WERI-Rb-1 (cell line): ENCODE measurements at regions not wholly inside any gene's neighbourhood (a gene's known extent, or its start where the extent isn't known, plus 50 kb on each side); places are given as distances from the start of the nearest gene placed in this dataset.

ENCODE experiments used
- DNase-seq: peaks from one replicate; pipeline ENCODE4 v3.0.0-alpha.2; 2020
- H3K27ac ChIP-seq: fragments of 250-450 bp; sonication (Bioruptor Pico); 2 replicates; pipeline ENCODE4 v1.5.1; 2020; ENCODE audit warnings: mild to moderate bottlenecking, moderate library complexity
- H3K27me3 ChIP-seq: fragments of 250-450 bp; sonication (Bioruptor Pico); 2 replicates; pipeline ENCODE4 v1.5.1; 2021; ENCODE audit warnings: mild to moderate bottlenecking, low read depth, moderate library complexity; ENCODE audit not compliant: insufficient read depth, severe bottlenecking
- H3K36me3 ChIP-seq: fragments of 250-450 bp; sonication (Bioruptor Pico); 2 replicates; pipeline ENCODE4 v1.5.1; 2020; ENCODE audit warnings: mild to moderate bottlenecking, moderate library complexity
- H3K4me3 ChIP-seq: 2 replicates; pipeline ENCODE4 v1.5.1; 2011; ENCODE audit warnings: low read depth, mild to moderate bottlenecking, control low read depth, low read length
- H3K9me3 ChIP-seq: fragments of 250-450 bp; sonication (Bioruptor Pico); 2 replicates; pipeline ENCODE4 v1.5.1; 2021; ENCODE audit warnings: mild to moderate bottlenecking, moderate library complexity; ENCODE audit not compliant: severe bottlenecking
- TF ChIP-seq, protein P1 (sequence below): IDR thresholded peaks from 2 replicates; pipeline ENCODE4 v1.5.1; 2011; ENCODE audit warnings: low read depth, mild to moderate bottlenecking, control low read depth, inconsistent platforms, low read length

DNA sequence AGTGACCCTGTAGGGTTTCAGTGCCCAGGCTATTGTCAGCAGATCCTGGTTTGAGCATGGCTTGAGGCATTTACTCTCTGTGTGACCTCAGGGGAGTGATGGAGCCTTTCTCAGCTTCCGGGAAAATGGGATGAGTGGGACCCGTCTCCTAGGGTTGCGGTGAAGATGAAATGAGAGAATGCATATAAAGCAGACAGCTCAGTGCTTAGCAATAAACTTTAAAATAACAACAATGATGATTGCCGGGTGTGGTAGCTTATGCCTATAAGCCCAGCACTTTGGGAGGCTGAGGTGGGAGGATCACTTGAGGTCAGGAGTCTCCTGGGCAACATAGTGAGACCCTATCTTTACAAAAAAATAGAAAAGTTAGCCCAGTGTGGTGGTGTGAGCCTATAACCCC lies 106.0 kb upstream of the MTHFD1L start:
- Histone ChIP-seq H3K27ac (no peak overlapping the region), H3K9me3 (no peaks in the 10 kb centered on the region), H3K27me3 (no peaks in the 10 kb centered on the region), H3K36me3 (no peaks in the 10 kb centered on the region), H3K4me3 (no peak overlapping the region)
- no peak for DNase-seq
- TF ChIP-seq, protein P1, sequence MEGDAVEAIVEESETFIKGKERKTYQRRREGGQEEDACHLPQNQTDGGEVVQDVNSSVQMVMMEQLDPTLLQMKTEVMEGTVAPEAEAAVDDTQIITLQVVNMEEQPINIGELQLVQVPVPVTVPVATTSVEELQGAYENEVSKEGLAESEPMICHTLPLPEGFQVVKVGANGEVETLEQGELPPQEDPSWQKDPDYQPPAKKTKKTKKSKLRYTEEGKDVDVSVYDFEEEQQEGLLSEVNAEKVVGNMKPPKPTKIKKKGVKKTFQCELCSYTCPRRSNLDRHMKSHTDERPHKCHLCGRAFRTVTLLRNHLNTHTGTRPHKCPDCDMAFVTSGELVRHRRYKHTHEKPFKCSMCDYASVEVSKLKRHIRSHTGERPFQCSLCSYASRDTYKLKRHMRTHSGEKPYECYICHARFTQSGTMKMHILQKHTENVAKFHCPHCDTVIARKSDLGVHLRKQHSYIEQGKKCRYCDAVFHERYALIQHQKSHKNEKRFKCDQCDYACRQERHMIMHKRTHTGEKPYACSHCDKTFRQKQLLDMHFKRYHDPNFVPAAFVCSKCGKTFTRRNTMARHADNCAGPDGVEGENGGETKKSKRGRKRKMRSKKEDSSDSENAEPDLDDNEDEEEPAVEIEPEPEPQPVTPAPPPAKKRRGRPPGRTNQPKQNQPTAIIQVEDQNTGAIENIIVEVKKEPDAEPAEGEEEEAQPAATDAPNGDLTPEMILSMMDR: no peak

DNA sequence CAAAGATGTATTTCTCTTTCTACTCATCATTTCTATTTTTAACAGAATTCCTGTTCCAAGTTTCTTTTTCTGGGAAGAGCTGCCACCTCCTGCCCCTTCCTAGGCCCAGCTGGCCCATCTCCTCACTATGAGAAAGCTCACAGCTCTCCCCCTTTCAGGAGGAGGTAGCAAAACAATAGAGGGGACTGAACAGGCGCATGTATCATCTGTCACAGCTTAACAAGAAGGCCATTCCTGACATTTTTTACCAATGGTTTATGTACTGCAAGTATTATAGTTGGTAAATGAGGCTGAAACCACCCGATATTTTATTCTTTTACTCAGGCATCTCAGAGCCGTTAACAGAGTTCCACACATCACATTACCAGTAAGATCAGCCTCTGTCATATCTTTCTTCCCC lies 103.7 kb upstream of the MTHFD1L start:
- H3K9me3 ChIP-seq: no peaks in the 10 kb centered on the region
- no peak overlapping the region for H3K27ac ChIP-seq
- DNase-seq: no peak
- no peaks in the 10 kb centered on the region for H3K36me3 ChIP-seq
- no peaks in the 10 kb centered on the region for H3K27me3 ChIP-seq
- TF ChIP-seq, protein P1: no peak
- no peak overlapping the region for H3K4me3 ChIP-seq

DNA sequence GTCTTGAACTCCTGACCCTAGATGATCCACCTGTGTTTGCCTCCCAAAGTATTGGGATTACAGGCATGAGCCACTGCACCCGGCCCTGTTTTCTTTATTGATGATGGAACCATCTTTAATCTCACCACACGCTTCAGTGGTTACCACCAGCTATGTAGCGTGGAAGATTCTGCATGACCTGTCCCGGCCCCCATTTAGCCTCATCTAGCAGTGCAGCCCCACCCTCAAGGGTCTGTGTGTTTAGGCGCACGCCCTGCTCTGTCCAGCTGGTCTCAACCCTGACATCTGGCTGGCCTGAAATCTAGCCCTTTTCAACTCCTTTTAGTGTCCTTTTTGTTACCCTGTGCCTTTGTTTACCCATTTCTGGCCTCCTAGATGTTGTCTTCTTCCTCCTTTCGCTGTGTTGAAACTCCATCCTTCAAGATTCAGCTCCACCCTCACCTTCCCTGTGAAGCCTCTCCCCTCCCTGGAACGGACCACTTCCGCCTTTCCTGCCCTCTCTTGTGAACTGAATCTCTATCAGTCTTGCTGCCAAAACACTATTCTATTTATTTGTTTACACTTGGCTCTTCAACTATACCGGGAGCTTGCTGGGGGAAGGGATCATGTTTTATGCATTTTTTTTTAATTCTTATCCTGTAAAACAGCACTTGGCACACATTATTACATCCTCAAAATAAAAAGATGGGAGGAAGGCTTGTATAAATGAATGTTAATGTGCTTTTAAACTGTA lies 101.0 kb upstream of the MTHFD1L start:
- Histone ChIP-seq H3K27me3 (no peaks in the 10 kb centered on the region), H3K27ac (no peak overlapping the region), H3K36me3 (no peaks in the 10 kb centered on the region), H3K9me3 (no peaks in the 10 kb centered on the region), H3K4me3 (no peak overlapping the region)
- TF ChIP-seq, protein P1: no peak
- DNase-seq: no peak

DNA sequence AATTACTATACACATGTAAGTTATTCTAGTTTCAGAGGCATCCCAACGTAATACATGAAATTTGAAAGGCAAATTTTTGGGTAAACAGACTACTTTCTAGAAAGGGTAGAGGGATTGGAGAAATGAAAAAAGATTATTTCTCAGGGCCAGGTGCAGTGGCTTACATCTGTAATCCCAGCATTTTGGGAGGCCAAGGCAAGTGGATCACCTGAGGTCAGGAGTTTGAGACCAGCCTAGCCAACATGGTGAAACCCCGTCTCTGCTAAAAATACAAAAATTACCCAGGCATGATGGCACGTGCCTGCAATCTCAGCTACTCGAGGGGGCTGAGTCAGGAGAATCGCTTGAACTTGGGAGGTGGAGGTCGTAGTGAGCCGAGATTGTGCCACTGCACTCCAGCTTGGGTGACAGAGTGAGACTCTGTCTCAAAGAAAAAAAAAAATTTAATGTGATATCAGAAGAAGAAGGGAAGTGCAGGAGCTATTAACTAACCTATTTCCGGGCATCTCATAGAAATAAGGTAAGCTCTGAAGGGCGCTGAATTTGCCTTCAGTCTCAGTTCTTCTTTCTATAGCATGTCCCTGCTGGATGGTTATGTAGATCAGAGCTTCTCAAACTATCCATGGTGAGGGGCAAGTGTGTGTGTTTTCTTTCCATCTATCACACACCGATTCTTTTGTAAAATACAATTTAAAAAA lies 100.3 kb upstream of the MTHFD1L start:
- no peak overlapping the region for H3K4me3 ChIP-seq
- no peaks in the 10 kb centered on the region for H3K27me3 ChIP-seq
- DNase-seq: no peak
- no peaks in the 10 kb centered on the region for H3K9me3 ChIP-seq
- H3K36me3 ChIP-seq: no peaks in the 10 kb centered on the region
- H3K27ac ChIP-seq: no peak overlapping the region
- TF ChIP-seq, protein P1: no peak

DNA sequence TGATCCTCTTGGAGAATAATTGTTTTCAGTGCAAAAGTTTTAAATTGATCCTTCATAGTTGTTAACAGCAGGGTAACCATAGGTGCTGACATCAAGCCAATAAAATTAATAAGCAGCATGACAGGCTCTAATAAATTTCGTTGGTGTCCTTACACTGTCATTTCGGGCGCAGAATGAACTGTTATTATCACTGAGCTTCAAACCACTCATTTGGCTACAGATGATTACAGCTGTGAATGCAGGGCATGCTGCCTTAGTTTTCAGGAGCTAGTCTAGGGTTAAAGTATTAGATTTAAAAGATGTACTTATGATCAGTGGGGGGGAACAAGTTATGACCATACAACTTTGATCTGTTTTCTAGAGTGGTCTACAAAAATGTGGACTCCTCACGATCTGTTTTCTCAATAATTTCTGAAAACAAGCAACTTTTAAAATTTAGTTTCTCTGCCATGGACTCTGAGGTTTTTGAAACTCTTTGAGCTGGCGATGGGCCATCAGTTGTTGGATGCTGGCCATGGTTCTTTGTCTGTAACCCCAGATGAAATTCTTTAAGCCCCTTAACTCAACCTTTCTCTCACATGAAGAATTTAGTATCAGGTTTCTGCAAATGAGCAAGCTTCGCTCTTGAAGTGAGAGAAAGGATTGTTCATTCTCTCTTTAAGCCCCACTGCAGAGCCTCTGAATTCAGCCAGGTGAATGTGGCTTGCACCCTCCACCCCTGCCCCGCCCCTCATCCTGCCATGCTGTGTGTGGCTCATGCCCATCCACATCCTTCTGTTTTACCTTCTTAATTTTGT lies 99.1 kb upstream of the MTHFD1L start:
- Histone ChIP-seq H3K27me3 (no peaks in the 10 kb centered on the region), H3K27ac (no peak overlapping the region), H3K36me3 (no peaks in the 10 kb centered on the region), H3K9me3 (no peaks in the 10 kb centered on the region), H3K4me3 (no peak overlapping the region)
- TF ChIP-seq, protein P1: no peak
- DNase-seq: no peak
